ENCODE measurements at regions not wholly inside any gene's neighbourhood (a gene's known extent, or its start where the extent isn't known, plus 50 kb on each side); places are given as distances from the start of the nearest gene placed in this dataset.

DNA sequence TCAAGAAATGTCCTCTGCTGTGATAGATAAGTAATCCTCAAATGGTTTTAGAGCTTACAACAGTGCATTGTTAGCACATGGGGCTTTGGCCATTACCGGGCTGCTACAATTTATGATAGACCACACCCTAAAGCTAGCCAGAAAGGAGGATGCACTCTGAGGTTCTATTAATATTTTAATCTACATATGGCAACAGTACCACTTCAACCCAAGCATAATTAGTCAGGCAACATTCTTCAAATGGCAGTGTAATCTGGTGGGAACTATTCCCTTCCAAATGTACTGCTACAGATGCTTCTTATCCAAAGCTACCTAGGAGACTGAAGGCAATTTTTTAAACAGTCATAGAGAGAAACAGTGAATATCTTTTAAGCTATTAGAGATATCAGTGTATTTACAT is 697.6 kb downstream of the KCNA4 start:
- no peak for ATAC-seq
- TF ChIP-seq GLIS3 (CRISPR knock-in tag; IDR thresholded peaks at IDR 0.05): no peak
- TF ChIP-seq SNAI2 (CRISPR knock-in tag; IDR thresholded peaks at IDR 0.05): no peak
- no peak for TF ChIP-seq ARNTL (CRISPR knock-in tag; IDR thresholded peaks at IDR 0.05; ENCODE audit: borderline replicate concordance, low read depth)
- TF ChIP-seq, protein P1, sequence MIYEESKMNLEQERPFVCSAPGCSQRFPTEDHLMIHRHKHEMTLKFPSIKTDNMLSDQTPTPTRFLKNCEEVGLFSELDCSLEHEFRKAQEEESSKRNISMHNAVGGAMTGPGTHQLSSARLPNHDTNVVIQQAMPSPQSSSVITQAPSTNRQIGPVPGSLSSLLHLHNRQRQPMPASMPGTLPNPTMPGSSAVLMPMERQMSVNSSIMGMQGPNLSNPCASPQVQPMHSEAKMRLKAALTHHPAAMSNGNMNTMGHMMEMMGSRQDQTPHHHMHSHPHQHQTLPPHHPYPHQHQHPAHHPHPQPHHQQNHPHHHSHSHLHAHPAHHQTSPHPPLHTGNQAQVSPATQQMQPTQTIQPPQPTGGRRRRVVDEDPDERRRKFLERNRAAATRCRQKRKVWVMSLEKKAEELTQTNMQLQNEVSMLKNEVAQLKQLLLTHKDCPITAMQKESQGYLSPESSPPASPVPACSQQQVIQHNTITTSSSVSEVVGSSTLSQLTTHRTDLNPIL (CRISPR knock-in tag; IDR thresholded peaks at IDR 0.05; ENCODE audit: low read depth): no peak
- no peak for TF ChIP-seq ESRRG (CRISPR knock-in tag; IDR thresholded peaks at IDR 0.05)
- no peak for TF ChIP-seq RARB (CRISPR knock-in tag; IDR thresholded peaks at IDR 0.05)
- TF ChIP-seq, protein P2, sequence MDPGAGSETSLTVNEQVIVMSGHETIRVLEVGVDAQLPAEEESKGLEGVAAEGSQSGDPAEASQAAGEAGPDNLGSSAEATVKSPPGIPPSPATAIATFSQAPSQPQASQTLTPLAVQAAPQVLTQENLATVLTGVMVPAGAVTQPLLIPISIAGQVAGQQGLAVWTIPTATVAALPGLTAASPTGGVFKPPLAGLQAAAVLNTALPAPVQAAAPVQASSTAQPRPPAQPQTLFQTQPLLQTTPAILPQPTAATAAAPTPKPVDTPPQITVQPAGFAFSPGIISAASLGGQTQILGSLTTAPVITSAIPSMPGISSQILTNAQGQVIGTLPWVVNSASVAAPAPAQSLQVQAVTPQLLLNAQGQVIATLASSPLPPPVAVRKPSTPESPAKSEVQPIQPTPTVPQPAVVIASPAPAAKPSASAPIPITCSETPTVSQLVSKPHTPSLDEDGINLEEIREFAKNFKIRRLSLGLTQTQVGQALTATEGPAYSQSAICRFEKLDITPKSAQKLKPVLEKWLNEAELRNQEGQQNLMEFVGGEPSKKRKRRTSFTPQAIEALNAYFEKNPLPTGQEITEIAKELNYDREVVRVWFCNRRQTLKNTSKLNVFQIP (CRISPR knock-in tag; IDR thresholded peaks at IDR 0.05; ENCODE audit: borderline replicate concordance, low read depth): no peak

GRCh38 chr11:29318134-29318845 is 698.5 kb downstream of the KCNA4 start:
- TF ChIP-seq ZNF565 (CRISPR knock-in tag; conservative IDR thresholded peaks at IDR 0.05; ENCODE audit: low read depth): no peak
- TF ChIP-seq, protein P3, sequence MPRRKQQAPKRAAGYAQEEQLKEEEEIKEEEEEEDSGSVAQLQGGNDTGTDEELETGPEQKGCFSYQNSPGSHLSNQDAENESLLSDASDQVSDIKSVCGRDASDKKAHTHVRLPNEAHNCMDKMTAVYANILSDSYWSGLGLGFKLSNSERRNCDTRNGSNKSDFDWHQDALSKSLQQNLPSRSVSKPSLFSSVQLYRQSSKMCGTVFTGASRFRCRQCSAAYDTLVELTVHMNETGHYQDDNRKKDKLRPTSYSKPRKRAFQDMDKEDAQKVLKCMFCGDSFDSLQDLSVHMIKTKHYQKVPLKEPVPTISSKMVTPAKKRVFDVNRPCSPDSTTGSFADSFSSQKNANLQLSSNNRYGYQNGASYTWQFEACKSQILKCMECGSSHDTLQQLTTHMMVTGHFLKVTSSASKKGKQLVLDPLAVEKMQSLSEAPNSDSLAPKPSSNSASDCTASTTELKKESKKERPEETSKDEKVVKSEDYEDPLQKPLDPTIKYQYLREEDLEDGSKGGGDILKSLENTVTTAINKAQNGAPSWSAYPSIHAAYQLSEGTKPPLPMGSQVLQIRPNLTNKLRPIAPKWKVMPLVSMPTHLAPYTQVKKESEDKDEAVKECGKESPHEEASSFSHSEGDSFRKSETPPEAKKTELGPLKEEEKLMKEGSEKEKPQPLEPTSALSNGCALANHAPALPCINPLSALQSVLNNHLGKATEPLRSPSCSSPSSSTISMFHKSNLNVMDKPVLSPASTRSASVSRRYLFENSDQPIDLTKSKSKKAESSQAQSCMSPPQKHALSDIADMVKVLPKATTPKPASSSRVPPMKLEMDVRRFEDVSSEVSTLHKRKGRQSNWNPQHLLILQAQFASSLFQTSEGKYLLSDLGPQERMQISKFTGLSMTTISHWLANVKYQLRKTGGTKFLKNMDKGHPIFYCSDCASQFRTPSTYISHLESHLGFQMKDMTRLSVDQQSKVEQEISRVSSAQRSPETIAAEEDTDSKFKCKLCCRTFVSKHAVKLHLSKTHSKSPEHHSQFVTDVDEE (CRISPR knock-in tag; IDR thresholded peaks at IDR 0.05): no peak
- TF ChIP-seq ISL1 (CRISPR knock-in tag; IDR thresholded peaks at IDR 0.05): no peak
- no peak for TF ChIP-seq ZNF8 (CRISPR knock-in tag; IDR thresholded peaks at IDR 0.05)
- no peak for TF ChIP-seq ZFP30 (CRISPR knock-in tag; IDR thresholded peaks at IDR 0.05)
- TF ChIP-seq ESRRG (CRISPR knock-in tag; IDR thresholded peaks at IDR 0.05): no peak
- no peak for TF ChIP-seq PPARA (CRISPR knock-in tag; IDR thresholded peaks at IDR 0.05; ENCODE audit: borderline replicate concordance)
- TF ChIP-seq ZC3H10 (CRISPR knock-in tag; IDR thresholded peaks at IDR 0.05): no peak
- TF ChIP-seq, protein P1 (CRISPR knock-in tag; IDR thresholded peaks at IDR 0.05; ENCODE audit: low read depth): no peak
- TF ChIP-seq, protein P2 (CRISPR knock-in tag; IDR thresholded peaks at IDR 0.05; ENCODE audit: borderline replicate concordance, low read depth): no peak
- TF ChIP-seq ARNTL (CRISPR knock-in tag; IDR thresholded peaks at IDR 0.05; ENCODE audit: borderline replicate concordance, low read depth): no peak
- TF ChIP-seq OSR1 (CRISPR knock-in tag; IDR thresholded peaks at IDR 0.05): no peak
- TF ChIP-seq, protein P4, sequence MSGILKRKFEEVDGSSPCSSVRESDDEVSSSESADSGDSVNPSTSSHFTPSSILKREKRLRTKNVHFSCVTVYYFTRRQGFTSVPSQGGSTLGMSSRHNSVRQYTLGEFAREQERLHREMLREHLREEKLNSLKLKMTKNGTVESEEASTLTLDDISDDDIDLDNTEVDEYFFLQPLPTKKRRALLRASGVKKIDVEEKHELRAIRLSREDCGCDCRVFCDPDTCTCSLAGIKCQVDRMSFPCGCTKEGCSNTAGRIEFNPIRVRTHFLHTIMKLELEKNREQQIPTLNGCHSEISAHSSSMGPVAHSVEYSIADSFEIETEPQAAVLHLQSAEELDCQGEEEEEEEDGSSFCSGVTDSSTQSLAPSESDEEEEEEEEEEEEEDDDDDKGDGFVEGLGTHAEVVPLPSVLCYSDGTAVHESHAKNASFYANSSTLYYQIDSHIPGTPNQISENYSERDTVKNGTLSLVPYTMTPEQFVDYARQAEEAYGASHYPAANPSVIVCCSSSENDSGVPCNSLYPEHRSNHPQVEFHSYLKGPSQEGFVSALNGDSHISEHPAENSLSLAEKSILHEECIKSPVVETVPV (CRISPR knock-in tag; IDR thresholded peaks at IDR 0.05): no peak
- TF ChIP-seq GLIS3 (CRISPR knock-in tag; IDR thresholded peaks at IDR 0.05): no peak
- TF ChIP-seq, protein P5, sequence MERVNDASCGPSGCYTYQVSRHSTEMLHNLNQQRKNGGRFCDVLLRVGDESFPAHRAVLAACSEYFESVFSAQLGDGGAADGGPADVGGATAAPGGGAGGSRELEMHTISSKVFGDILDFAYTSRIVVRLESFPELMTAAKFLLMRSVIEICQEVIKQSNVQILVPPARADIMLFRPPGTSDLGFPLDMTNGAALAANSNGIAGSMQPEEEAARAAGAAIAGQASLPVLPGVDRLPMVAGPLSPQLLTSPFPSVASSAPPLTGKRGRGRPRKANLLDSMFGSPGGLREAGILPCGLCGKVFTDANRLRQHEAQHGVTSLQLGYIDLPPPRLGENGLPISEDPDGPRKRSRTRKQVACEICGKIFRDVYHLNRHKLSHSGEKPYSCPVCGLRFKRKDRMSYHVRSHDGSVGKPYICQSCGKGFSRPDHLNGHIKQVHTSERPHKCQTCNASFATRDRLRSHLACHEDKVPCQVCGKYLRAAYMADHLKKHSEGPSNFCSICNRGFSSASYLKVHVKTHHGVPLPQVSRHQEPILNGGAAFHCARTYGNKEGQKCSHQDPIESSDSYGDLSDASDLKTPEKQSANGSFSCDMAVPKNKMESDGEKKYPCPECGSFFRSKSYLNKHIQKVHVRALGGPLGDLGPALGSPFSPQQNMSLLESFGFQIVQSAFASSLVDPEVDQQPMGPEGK (CRISPR knock-in tag; IDR thresholded peaks at IDR 0.05; ENCODE audit: borderline replicate concordance): no peak
- no peak for TF ChIP-seq BACH2 (CRISPR knock-in tag; IDR thresholded peaks at IDR 0.05; ENCODE audit: borderline replicate concordance)
- ATAC-seq: peak; percentile 38
